RWPE2 (cell line): ENCODE measurements at regions not wholly inside any gene's neighbourhood (a gene's known extent, or its start where the extent isn't known, plus 50 kb on each side); places are given as distances from the start of the nearest gene placed in this dataset.

ENCODE experiments used
- ATAC-seq: fragments of 200-7000 bp; cut with Tn5 transposase; 3 replicates; pipeline ENCODE4 v1.9.1; 2021; ENCODE audit warnings: low read depth
- DNase-seq: peaks from one replicate; pipeline ENCODE4 v3.0.0-alpha.2; 2020; ENCODE audit warnings: low spot score
- H3K27ac ChIP-seq: fragments of 450-650 bp; 2 replicates; pipeline ENCODE4 v1.5.1; 2017; ENCODE audit warnings: mild to moderate bottlenecking; ENCODE audit not compliant: poor library complexity, severe bottlenecking
- H3K27me3 ChIP-seq: fragments of 250-450 bp; sonication (Bioruptor Pico); 2 replicates; pipeline ENCODE4 v1.5.1; 2021; ENCODE audit warnings: mild to moderate bottlenecking, moderate library complexity; ENCODE audit not compliant: insufficient read depth, poor library complexity, severe bottlenecking
- H3K36me3 ChIP-seq: fragments of 250-450 bp; sonication (Bioruptor Pico); 2 replicates; pipeline ENCODE4 v1.5.1; 2020; ENCODE audit warnings: low read depth, mild to moderate bottlenecking, moderate library complexity
- H3K4me1 ChIP-seq: fragments of 250-450 bp; sonication (Bioruptor Pico); 2 replicates; pipeline ENCODE4 v1.5.1; 2021; ENCODE audit warnings: mild to moderate bottlenecking, moderate library complexity; ENCODE audit not compliant: insufficient read depth, poor library complexity, severe bottlenecking
- H3K4me3 ChIP-seq: fragments of 250-450 bp; sonication (Bioruptor Pico); 2 replicates; pipeline ENCODE4 v1.5.1; 2021; ENCODE audit warnings: mild to moderate bottlenecking, moderate library complexity; ENCODE audit not compliant: severe bottlenecking
- H3K9me3 ChIP-seq: fragments of 250-450 bp; sonication (Bioruptor Pico); 2 replicates; pipeline ENCODE4 v1.5.1; 2021; ENCODE audit warnings: mild to moderate bottlenecking, moderate library complexity; ENCODE audit not compliant: severe bottlenecking
- TF ChIP-seq, protein P1 (sequence below): fragments of 450-650 bp; IDR thresholded peaks from one replicate; pipeline ENCODE4 v1.5.1; 2017; ENCODE audit warnings: mild to moderate bottlenecking, moderate library complexity; ENCODE audit not compliant: poor library complexity, severe bottlenecking

DNA sequence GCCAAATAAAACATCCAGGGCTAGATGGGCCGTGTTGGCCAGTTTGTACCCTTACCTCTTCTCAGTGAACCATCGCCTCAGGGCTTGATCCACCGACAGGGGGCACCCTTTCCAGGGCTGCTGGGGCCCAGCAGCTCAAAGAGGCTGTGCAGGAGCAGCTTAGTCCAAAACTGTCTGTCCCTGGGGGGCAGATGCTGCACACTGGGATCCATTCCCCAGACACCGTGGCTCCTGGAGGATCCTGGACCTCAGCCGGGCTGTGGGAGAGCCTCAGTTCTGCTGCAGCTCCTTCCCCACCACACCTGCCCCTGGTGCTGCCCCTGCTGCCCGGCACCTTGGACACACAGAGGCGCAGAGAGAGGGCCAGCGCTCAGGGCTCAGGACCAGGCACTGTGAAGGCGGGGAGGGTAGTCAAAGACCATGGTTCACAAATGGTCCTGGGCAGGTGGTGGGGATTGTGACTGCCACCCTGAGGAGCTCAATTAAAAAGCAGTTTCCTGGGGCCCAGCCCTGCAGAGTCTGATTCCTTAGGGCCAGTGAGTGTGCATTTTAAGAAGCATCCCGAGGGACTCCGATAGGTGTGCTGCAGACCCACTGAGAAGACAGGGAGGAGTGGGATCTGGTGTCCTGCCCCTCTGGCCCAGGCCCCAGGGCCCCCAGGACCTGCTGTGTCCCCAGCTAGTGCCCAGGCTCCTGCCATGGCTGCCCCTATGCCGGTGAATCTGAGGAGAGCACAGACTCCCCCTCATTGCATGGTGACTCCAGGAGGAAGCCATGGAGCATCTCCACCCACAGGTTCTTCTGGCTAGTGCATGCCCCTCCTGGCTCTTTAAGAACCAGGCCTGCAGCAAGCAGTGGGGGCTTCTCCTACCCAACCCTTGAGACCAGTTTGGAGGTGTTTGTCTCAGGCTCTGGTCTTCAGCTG, 86.5 kb upstream of the PRR20G start:
- TF ChIP-seq, protein P1, sequence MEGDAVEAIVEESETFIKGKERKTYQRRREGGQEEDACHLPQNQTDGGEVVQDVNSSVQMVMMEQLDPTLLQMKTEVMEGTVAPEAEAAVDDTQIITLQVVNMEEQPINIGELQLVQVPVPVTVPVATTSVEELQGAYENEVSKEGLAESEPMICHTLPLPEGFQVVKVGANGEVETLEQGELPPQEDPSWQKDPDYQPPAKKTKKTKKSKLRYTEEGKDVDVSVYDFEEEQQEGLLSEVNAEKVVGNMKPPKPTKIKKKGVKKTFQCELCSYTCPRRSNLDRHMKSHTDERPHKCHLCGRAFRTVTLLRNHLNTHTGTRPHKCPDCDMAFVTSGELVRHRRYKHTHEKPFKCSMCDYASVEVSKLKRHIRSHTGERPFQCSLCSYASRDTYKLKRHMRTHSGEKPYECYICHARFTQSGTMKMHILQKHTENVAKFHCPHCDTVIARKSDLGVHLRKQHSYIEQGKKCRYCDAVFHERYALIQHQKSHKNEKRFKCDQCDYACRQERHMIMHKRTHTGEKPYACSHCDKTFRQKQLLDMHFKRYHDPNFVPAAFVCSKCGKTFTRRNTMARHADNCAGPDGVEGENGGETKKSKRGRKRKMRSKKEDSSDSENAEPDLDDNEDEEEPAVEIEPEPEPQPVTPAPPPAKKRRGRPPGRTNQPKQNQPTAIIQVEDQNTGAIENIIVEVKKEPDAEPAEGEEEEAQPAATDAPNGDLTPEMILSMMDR = peak; percentile 29
- Histone ChIP-seq H3K9me3 (no peaks in the 10 kb centered on the region), H3K36me3 (no peaks in the 10 kb centered on the region), H3K4me1 (no peaks in the 10 kb centered on the region), H3K27me3 (no peaks in the 10 kb centered on the region), H3K4me3 (no peak overlapping the region), H3K27ac (no peak overlapping the region)
- ATAC-seq (no peak; the same call in 2 of the 3 replicates), DNase-seq (no peak)

DNA sequence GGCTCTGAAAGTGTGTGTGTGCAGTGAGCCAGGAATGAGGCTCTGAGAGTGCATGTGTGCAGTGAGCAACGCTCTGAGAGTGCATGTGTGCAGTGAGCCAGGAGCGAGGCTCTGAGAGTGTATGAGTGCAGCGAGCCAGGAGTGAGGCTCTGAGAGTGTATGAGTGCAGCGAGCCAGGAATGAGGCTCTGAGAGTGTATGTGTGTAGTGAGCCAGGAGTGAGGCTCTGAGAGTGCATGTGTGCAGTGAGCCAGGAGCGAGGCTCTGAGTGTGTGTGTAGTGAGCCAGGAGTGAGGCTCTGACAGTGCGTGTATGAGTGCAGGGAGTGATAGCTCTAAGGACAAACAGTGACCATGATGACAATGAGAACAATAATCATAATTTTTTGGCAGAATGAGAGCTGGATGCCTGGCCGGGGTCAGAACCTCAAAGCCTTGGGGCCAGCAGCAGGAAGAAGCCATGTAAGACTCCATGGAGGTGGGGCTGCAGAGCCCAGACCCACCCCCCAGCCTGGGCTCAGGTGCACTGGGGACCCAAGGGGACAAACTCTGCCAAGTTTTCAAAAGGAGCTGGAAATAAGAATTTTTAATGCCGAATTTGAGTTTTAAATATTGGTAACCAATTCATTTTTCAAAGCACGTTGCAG, 85.7 kb upstream of the PRR20G start:
- no peak for DNase-seq
- no peaks in the 10 kb centered on the region for H3K36me3 ChIP-seq
- no peak for ATAC-seq
- no peak overlapping the region for H3K27ac ChIP-seq
- no peaks in the 10 kb centered on the region for H3K4me1 ChIP-seq
- H3K4me3 ChIP-seq = no peak overlapping the region
- no peaks in the 10 kb centered on the region for H3K9me3 ChIP-seq
- H3K27me3 ChIP-seq = no peaks in the 10 kb centered on the region
- TF ChIP-seq, protein P1 = no peak

DNA sequence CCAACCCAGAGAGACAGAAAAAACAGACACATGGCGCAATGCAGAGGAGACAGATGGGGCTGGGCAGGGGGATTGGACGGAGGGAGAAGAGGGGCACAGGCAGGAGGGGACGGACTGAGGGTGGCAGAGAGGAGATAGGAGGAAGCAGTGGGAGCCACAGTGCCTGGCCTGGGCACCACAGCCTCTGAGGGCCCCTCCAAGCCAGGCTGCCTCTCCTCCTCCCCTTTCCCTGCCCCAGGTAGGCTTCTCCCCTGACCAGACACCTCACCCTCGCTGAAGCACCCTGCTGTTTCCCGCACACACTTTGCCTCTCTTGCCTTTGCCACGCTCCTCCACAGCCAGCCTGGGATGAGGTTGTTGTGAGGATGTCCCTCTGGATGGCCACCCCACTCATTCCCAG, 84.0 kb upstream of the PRR20G start:
- H3K36me3 ChIP-seq = no peaks in the 10 kb centered on the region
- H3K4me1 ChIP-seq = no peaks in the 10 kb centered on the region
- H3K4me3 ChIP-seq = no peak overlapping the region
- no peak for ATAC-seq
- TF ChIP-seq, protein P1 = no peak
- H3K27ac ChIP-seq = no peak overlapping the region
- no peak for DNase-seq
- no peaks in the 10 kb centered on the region for H3K9me3 ChIP-seq
- H3K27me3 ChIP-seq = no peaks in the 10 kb centered on the region

DNA sequence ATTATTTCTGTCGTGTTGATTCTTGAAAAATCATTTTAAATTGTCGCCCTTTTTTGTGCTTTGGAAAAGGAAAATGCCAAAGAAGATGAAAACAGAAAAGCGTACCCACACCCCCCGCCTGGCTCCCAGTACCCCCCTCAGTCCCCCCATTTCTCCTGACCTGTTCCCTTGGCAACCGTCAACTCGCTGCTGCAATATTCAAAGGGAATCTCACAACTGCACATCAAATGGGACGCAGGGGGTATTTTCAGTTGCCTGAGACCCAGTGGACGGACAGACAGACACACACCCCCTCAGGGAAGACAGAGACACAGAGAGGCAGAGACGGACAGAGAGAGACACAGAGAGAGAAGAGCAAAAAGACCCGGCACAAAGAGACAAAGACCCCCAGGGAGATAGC, 83.5 kb upstream of the PRR20G start:
- no peak for ATAC-seq
- TF ChIP-seq, protein P1 = no peak
- H3K4me1 ChIP-seq = no peaks in the 10 kb centered on the region
- H3K27me3 ChIP-seq = no peaks in the 10 kb centered on the region
- no peaks in the 10 kb centered on the region for H3K9me3 ChIP-seq
- H3K36me3 ChIP-seq = no peaks in the 10 kb centered on the region
- no peak overlapping the region for H3K4me3 ChIP-seq
- H3K27ac ChIP-seq = no peak overlapping the region
- DNase-seq = no peak
